Activated CD4-positive, alpha-beta T cell treated with anti-CD3 and anti-CD28 coated beads for 4 hours (primary cell): ENCODE measurements at regions not wholly inside any gene's neighbourhood (a gene's known extent, or its start where the extent isn't known, plus 50 kb on each side); places are given as distances from the start of the nearest gene placed in this dataset.

Experiments used
- DNase-seq, 2 donors: peaks; one replicate each; pipeline ENCODE4 v3.0.0-alpha.2; 2020

DNA sequence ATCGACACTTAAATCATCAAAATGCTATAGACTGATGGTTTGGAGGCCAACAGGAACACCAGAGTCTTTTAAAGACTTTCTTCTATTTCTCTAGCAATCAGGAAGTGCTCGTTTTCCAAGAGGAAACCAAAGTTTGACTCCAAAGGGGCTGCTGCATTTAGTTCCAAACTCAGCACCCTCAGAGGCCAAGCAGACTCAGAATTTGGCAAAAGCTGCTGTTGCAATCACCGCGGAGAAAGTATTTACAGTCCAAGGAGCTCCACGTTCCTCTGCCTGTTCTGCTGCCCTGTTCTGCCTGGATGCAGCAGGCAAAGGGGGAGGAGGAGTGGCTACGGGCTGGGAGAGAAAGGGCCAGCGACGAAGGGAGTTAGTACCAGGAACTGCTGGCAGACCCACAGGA is 325.1 kb downstream of the BCL11B start:
- no peak for DNase-seq

DNA sequence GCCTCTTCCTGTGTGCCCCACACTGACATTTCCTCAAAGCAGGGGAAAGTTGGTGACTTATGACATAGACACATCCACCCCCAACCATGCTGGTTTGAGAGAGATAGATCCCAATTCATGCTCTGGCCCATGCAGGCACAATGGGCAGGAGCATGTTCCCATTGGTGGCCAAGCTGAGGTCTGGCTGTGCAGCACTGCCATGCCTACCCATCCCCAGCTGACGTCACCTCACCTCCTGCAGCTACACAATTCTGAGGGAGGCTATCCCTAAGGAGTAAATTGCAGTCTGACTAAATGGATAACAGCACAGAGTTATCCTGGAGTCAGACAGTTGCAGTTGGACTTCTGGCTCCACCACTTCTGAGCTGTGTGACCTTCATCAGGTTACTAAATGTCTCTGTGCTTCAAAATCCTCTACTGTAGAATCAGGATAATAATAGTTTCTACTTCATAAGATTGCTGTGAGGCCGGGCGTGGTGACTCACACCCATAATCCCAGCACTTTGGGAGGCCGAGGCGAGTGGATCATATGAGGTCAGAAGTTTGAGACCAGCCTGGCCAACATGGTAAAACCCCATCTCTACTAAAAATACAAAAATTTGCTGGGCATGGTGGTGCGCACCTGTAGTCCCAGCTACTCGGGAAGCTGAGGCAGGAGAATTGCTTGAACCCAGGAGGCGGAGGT is 323.9 kb downstream of the BCL11B start:
- DNase-seq = no peak

- DNase-seq = no peak
Observed at GRCh38 chr14:98949051-98949450, 322.9 kb downstream of the BCL11B start.

DNA sequence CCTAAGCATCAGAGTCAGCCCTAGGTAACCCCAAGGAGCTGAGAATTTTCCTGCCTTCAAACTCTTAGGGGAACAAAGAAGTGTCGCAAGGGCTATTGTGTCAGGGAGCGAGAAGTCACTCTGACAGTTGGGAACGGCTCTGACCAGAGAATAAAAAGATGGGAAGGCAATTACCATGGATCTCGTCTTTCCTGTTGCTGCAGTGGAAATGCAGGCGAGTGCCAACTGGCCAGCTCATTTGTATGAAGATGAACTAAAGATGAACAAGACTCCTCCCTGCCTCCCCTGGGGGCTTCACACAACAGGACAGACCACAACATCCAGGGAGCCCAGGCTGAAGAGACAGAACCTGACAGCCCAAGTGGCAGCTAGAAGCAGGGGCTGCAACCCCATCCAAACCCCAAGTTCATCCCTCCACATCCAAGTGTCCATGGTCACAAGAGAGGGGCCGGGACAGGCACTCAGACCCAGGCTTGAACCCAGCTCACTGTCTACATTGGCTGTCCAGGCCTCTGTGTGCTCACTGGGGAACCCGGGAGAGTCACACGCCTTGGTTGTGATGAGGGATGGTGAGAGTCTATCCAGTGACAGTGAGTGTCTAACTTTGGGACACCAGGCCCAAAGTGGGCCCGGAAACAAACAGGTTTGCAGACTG is 322.4 kb downstream of the BCL11B start:
- DNase-seq = no peak

DNA sequence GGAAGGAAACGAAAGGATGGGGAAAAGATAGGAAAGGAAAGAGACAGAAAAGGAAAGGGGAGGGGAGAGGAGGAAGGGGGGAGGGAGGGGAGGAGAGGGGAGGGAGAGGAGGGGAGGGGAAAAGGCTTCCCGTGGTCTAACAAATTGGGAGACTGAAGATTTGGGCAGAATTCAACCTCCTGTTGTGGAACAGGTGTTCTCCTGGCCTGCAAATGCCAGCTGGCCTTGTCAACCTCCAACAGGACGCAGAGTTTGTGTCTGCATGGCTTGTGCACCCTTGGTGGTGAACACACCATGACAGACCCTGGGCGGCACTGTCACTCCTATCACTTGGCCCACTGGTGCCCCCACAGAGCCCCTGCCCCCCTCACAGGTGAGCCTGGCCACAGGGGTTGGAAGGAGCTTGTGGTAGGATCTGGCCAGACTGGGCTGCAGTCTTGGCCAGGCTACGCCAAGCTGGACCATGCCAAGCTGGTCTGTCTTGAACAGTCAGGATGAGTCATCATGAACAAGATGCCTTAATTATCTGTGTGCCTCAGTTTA is 321.6 kb downstream of the BCL11B start:
- no peak for DNase-seq

GRCh38 chr14:98951031-98951430 is 321.0 kb downstream of the BCL11B start:
- no peak for DNase-seq

- no peak for DNase-seq
Observed at GRCh38 chr14:98951521-98952152, 320.4 kb downstream of the BCL11B start.

DNA sequence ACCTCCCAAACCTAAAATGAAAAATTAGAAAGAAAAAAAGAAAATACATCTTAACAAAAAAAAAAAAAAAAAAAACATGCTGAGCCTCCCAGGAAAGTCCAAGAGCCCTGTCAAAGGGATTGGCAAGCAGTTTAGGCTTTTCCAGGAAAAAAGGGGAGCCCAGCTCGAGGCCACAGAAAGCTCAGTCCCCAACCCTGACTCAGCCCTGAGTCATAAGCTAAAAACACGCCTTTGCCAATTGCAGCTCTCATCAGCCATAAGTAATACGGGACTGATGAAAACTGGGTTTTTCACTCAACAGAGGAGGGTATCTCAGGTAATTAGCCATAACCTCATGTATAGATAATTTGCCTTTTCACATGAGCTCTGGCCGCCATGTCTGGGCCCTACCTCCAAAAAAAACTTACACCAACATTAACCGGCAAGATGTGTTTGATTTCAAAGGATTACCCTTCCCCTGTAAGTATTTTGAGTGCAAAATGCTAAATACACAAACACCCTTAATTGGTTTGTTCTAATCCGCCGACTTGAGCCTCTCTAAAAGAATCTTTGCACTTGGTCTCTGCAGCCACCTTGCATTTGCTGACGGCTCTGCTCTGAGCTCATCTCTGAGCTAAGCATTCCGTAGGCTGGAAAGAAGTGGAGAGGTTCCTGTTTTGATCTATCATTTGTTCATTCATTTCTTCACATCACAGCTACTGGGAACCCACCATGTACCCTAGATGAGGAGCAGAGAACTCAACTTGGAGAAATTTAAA is 319.2 kb downstream of the BCL11B start:
- no peak for DNase-seq

GRCh38 chr14:98953551-98954348 is 318.2 kb downstream of the BCL11B start:
- DNase-seq = no peak

DNA sequence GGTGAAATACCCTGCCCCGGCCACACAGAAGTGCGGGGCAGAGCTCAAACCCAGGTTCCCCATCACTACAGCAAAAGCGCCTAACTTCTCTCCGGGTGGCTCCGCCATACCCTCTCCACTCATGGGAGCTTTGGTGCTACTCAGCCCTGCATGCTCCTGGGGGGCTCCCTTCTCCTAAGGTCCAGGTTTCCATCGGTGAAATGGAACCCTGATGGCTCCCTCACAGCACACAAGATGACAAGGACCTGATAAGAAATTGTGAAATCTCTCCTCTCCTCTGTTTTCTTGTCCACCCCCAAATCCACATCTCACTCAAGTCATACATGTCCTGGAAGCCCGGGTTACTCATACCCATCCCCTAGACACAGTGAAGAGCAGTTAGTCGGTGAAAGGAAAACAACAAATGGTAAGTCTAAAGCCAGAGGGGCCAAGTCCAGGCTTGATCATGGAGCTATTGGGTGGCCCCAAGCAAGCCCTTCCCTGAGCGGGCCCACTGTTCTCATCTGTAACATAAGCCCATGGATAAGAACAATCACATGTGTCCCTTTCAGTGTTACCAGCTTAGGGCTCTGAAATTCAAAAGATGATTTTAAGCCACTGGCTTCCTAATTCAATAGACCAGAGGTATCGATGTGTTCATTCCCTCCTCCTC is 317.5 kb downstream of the BCL11B start:
- no peak for DNase-seq

DNA sequence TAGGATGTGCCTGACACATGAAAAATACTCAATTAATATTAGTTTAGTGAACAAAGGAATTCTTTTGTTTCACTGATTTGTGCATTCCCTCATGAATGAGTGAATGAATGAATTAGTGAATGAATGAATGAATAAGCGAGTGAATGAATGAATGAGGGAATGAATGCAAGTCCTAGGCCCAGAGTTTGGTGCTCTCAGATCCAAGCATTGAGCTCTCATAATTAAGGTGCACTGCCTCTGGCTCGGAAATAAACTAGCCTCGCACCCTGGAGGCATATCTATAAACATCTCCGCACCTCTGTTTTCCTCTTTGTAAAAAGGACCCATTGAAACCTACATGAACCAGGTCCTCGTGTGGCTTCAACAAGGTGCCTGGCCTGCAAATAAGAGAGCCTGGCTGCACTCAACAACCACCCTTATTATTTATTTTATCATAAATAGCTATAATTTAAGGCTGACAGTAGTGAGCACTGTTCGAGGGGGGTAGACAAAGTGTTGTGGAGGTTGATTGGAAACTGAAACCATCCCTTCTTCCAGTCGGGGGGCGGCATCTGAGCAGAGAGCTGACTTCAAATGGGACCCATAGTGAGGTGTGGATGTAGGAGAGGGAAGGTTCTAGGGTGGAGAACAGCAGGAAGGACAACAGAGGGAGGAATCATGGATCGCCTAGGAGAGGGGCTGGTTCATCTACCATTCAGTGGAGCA is 316.8 kb downstream of the BCL11B start:
- no peak for DNase-seq

DNA sequence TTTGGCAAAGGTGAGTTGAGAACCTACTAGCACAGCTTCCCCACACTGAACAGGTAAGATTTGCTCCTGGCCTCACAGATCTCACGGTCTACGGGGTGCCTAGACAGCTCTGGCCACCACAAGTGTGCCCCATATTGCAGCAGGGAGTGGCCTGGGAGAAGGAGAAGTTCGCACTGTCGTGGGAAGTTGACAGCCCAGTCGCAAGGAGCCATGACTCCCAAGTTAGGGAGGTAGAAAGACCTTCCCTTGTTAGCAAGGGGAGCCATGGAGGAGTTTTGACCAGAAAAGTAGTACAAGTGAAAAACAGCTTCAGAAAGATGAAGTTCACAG is 316.3 kb downstream of the BCL11B start:
- no peak for DNase-seq

- no peak for DNase-seq
Observed at GRCh38 chr14:98956181-98956580, 315.8 kb downstream of the BCL11B start.

DNA sequence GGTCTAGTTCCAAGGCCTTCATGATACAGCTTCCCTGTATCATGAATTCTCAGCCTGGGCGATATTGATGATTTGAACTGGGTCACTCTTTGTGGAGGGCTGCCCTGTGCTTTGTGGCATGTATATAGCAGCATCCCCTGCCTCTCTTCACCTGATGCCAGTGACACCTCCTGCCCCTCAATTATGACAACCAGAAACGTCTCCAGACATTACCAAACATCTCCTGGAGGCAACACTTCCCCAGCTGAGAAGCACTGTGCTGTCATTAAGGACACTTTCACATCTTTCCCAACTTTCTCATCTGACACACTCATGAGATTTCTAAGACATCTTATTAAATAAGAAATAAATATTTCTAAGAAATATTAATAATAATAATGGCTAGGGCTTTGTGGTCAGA is 315.3 kb downstream of the BCL11B start:
- DNase-seq = no peak

GRCh38 chr14:98957211-98958047 is 314.6 kb downstream of the BCL11B start:
- no peak for DNase-seq

DNA sequence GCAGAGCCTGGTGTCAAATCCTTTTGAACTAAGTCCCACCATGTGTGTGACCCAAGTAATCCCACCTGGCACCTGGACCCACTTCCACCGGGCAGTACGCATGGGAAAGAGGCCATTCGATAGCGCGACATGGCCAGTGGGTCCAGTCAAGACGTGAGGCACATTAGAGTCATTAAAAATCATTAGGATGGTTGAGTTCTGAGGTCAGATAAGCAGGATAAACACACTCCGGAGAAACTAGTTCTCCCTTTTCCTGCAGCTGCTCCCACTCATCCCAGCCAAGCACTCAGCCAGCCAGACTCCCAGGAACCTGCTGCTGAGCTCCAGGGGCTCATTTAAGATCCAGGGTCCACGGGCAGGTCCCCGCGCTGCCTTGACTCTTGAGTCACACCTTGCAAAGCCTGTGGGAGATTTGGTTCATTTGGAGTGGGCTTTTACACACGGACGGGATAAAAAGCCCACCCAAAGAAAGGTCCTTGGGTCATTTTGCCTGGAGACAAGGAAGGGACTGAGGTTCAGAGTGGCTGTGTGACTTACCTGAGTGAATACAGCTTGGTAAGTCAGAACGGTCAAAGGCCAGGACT is 313.9 kb downstream of the BCL11B start:
- no peak for DNase-seq

GRCh38 chr14:98958632-98959031 is 313.4 kb downstream of the BCL11B start:
- DNase-seq = no peak

DNA sequence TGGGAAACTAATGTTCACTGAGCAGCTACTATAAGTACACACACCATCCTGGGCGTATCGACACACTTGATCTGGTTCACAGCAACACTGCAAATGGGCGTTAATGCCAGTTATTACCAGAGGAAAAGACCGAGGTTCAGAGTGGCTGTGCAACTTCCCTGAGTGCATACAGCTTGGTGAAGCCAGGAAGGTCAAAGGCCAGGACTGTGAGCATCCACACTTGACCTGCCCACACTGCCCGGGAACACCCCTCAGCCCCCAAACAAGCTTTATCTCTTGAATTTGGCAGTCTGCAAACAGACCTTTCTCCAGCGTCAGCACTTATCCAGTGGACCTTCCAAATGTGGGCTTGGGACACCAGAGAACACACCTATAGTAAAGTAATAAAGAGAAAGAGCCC is 312.6 kb downstream of the BCL11B start:
- no peak for DNase-seq

DNA sequence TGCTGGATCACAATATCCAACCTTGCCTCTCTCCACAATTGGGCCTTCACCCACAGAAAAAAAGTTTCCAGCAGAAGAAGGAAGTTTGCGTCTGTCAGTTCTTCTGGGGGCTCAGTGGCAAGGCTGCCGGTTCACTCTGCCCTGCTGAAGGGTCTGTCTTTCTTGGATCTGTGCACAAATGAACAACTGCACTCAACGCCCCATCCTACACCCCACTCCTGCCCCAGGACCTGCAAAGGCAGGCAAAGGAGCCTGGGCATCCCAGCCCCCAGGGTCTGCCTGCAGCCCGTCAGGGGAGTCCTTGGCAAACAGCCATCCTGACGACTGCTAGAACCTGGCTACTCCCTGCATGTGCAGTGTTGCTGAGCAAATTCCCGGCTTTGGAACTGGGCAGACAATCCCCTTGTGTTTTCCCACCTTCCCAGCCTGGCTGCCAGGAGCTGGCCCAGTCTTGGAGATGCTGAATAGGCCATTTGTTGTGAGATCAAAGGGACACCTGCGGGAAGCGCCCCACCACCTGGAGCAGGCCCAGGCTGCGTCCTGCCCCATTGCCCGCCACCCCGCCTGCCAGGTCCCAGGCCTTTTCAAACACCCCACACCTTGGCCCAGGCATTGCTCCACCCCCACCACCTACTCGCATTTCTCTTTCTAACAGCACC is 311.9 kb downstream of the BCL11B start:
- no peak for DNase-seq

DNA sequence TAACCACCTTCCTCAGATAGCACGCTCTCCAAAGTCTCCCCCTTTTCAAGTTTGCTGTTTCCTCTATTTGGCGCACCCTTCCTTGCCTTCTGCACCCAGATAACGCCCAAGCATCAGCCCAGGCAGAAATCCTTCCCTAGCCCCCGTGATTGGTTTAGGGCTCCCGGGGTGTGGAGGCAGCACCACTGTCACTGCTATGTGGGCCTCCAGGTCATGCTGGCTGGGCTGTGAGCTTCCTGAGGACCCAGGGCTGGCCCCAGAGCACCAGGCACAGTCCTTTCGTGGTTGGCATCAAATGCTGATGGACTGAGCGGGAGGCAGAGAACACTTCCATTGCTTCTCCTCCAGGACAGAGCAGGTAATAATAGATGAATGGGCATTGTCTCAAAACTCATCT is 311.4 kb downstream of the BCL11B start:
- no peak for DNase-seq
